Lower leg skin (tissue), 3 donors: ENCODE measurements at regions not wholly inside any gene's neighbourhood (a gene's known extent, or its start where the extent isn't known, plus 50 kb on each side); places are given as distances from the start of the nearest gene placed in this dataset.

Experiments used
- POLR2A ChIP-seq, 2 donors: fragments of 450-650 bp; IDR thresholded peaks; one replicate each; pipeline ENCODE4 v1.6.1; 2016 to 2017; ENCODE audit warnings: antibody characterized with exemption in 2 of 2, mild to moderate bottlenecking in 1 of 2, moderate library complexity in 1 of 2
- TF ChIP-seq, protein P1 (sequence below), 3 donors: fragments of 450-650 bp; IDR thresholded peaks; one replicate each; pipeline ENCODE4 v1.5.1; 2016; ENCODE audit warnings: antibody characterized with exemption in 3 of 3, mild to moderate bottlenecking in 3 of 3, moderate library complexity in 2 of 3

DNA sequence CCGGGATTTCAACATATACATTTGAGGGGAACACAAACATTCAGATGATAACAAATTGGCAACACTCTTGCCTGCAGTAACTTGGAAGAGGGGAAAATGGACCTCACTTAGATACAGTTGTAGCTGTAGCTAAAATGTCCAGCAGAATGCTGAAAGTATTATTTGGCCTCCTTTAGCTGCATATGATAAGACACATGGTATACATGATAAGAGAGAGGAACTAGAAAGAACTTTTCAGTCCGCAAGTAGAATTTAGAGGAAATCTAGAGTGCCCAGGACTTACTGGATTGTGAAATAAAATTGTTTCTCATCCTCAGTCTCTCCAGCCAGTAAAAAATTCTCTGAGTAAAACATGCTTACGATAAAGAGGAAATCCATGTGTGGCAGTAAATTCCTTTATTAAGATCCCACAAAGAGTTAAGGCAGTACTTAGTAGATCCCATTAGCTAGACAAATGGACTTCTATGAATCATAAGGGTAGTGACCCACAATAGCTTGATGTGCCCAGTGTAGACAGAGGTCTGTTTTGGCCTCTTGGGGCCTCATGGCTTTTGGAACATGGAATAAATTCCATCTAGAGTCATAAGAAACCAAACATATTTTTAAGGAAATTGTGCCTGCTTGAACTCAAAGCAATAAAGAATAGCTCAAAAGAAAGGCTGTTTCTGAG lies 87.9 kb upstream of the RBM24 start:
- no peak for TF ChIP-seq POLR2A (IDR thresholded peaks at IDR 0.05)
- TF ChIP-seq, protein P1, sequence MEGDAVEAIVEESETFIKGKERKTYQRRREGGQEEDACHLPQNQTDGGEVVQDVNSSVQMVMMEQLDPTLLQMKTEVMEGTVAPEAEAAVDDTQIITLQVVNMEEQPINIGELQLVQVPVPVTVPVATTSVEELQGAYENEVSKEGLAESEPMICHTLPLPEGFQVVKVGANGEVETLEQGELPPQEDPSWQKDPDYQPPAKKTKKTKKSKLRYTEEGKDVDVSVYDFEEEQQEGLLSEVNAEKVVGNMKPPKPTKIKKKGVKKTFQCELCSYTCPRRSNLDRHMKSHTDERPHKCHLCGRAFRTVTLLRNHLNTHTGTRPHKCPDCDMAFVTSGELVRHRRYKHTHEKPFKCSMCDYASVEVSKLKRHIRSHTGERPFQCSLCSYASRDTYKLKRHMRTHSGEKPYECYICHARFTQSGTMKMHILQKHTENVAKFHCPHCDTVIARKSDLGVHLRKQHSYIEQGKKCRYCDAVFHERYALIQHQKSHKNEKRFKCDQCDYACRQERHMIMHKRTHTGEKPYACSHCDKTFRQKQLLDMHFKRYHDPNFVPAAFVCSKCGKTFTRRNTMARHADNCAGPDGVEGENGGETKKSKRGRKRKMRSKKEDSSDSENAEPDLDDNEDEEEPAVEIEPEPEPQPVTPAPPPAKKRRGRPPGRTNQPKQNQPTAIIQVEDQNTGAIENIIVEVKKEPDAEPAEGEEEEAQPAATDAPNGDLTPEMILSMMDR (IDR thresholded peaks at IDR 0.05) = no peak
